ENCODE measurements at regions not wholly inside any gene's neighbourhood (a gene's known extent, or its start where the extent isn't known, plus 50 kb on each side); places are given as distances from the start of the nearest gene placed in this dataset.

DNA sequence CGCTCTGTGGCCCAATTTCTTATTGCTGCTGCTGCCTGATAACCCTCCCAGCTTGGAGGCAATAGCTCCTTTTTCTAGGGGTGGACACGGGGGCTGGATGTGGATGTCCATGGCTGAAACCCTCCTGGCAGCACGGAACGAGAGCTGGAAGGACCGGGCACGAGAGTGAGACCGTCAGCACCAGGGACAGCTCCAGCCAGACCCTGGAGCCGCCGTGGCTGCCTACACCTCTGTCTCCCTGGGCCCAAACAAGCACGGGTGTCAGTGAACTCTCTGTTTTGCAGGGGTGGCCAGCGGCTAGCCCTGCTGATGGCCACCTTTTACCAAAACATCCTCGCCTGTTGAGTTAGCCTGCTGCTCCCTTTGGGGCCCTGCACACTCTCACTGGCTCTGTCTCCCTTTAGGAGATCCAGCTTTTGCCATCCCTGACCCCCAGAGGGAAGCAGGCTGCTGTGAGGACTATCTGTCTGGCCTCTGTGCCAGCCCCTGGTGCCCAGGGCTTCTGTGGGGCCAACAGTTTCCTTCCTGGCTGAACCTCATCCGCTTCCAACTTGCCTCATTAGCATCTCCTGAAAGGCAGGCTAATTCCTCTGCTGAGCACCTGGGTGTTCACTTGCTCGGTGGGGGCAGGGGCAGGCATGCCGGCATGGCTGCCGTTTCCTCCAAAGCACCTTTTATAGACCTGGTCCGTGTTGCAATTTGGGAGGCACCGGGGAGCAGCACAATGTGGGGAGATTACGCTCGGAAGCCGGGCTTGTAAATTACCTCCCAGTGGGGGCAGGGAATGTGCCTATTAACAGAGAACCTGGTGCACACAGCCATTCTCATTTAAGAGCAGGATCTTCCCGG, 118.1 kb downstream of the ENGASE start (continued):
- TF ChIP-seq, protein P1, sequence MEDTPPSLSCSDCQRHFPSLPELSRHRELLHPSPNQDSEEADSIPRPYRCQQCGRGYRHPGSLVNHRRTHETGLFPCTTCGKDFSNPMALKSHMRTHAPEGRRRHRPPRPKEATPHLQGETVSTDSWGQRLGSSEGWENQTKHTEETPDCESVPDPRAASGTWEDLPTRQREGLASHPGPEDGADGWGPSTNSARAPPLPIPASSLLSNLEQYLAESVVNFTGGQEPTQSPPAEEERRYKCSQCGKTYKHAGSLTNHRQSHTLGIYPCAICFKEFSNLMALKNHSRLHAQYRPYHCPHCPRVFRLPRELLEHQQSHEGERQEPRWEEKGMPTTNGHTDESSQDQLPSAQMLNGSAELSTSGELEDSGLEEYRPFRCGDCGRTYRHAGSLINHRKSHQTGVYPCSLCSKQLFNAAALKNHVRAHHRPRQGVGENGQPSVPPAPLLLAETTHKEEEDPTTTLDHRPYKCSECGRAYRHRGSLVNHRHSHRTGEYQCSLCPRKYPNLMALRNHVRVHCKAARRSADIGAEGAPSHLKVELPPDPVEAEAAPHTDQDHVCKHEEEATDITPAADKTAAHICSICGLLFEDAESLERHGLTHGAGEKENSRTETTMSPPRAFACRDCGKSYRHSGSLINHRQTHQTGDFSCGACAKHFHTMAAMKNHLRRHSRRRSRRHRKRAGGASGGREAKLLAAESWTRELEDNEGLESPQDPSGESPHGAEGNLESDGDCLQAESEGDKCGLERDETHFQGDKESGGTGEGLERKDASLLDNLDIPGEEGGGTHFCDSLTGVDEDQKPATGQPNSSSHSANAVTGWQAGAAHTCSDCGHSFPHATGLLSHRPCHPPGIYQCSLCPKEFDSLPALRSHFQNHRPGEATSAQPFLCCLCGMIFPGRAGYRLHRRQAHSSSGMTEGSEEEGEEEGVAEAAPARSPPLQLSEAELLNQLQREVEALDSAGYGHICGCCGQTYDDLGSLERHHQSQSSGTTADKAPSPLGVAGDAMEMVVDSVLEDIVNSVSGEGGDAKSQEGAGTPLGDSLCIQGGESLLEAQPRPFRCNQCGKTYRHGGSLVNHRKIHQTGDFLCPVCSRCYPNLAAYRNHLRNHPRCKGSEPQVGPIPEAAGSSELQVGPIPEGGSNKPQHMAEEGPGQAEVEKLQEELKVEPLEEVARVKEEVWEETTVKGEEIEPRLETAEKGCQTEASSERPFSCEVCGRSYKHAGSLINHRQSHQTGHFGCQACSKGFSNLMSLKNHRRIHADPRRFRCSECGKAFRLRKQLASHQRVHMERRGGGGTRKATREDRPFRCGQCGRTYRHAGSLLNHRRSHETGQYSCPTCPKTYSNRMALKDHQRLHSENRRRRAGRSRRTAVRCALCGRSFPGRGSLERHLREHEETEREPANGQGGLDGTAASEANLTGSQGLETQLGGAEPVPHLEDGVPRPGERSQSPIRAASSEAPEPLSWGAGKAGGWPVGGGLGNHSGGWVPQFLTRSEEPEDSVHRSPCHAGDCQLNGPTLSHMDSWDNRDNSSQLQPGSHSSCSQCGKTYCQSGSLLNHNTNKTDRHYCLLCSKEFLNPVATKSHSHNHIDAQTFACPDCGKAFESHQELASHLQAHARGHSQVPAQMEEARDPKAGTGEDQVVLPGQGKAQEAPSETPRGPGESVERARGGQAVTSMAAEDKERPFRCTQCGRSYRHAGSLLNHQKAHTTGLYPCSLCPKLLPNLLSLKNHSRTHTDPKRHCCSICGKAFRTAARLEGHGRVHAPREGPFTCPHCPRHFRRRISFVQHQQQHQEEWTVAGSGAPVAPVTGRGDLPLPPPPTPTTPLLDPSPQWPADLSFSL (CRISPR knock-in tag; IDR thresholded peaks at IDR 0.05): no peak
- TF ChIP-seq, protein P2, sequence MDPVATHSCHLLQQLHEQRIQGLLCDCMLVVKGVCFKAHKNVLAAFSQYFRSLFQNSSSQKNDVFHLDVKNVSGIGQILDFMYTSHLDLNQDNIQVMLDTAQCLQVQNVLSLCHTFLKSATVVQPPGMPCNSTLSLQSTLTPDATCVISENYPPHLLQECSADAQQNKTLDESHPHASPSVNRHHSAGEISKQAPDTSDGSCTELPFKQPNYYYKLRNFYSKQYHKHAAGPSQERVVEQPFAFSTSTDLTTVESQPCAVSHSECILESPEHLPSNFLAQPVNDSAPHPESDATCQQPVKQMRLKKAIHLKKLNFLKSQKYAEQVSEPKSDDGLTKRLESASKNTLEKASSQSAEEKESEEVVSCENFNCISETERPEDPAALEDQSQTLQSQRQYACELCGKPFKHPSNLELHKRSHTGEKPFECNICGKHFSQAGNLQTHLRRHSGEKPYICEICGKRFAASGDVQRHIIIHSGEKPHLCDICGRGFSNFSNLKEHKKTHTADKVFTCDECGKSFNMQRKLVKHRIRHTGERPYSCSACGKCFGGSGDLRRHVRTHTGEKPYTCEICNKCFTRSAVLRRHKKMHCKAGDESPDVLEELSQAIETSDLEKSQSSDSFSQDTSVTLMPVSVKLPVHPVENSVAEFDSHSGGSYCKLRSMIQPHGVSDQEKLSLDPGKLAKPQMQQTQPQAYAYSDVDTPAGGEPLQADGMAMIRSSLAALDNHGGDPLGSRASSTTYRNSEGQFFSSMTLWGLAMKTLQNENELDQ (CRISPR knock-in tag; IDR thresholded peaks at IDR 0.05; ENCODE audit: borderline replicate concordance): peak; percentile 91
- TF ChIP-seq, protein P3, sequence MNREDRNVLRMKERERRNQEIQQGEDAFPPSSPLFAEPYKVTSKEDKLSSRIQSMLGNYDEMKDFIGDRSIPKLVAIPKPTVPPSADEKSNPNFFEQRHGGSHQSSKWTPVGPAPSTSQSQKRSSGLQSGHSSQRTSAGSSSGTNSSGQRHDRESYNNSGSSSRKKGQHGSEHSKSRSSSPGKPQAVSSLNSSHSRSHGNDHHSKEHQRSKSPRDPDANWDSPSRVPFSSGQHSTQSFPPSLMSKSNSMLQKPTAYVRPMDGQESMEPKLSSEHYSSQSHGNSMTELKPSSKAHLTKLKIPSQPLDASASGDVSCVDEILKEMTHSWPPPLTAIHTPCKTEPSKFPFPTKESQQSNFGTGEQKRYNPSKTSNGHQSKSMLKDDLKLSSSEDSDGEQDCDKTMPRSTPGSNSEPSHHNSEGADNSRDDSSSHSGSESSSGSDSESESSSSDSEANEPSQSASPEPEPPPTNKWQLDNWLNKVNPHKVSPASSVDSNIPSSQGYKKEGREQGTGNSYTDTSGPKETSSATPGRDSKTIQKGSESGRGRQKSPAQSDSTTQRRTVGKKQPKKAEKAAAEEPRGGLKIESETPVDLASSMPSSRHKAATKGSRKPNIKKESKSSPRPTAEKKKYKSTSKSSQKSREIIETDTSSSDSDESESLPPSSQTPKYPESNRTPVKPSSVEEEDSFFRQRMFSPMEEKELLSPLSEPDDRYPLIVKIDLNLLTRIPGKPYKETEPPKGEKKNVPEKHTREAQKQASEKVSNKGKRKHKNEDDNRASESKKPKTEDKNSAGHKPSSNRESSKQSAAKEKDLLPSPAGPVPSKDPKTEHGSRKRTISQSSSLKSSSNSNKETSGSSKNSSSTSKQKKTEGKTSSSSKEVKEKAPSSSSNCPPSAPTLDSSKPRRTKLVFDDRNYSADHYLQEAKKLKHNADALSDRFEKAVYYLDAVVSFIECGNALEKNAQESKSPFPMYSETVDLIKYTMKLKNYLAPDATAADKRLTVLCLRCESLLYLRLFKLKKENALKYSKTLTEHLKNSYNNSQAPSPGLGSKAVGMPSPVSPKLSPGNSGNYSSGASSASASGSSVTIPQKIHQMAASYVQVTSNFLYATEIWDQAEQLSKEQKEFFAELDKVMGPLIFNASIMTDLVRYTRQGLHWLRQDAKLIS (CRISPR knock-in tag; IDR thresholded peaks at IDR 0.05): no peak
- TF ChIP-seq MIER2 (CRISPR knock-in tag; IDR thresholded peaks at IDR 0.05) (peak; percentile 97), GABPB1 (CRISPR knock-in tag; IDR thresholded peaks at IDR 0.05) (peak; percentile 42; the same call in 1 of the 2 replicates), KLF15 (CRISPR knock-in tag; IDR thresholded peaks at IDR 0.05; ENCODE audit: borderline replicate concordance) (peak; percentile 37; the same call in 1 of the 2 replicates), MYC (CRISPR knock-in tag; IDR thresholded peaks at IDR 0.05; ENCODE audit: borderline replicate concordance) (no peak; the same call in 1 of the 2 replicates), ZNF660 (CRISPR knock-in tag; IDR thresholded peaks at IDR 0.05; ENCODE audit: borderline replicate concordance, low read depth) (no peak), RBFOX2 (IDR thresholded peaks at IDR 0.05; ENCODE audit: low read depth, low read length) (no peak)
- TF ChIP-seq, protein P4, sequence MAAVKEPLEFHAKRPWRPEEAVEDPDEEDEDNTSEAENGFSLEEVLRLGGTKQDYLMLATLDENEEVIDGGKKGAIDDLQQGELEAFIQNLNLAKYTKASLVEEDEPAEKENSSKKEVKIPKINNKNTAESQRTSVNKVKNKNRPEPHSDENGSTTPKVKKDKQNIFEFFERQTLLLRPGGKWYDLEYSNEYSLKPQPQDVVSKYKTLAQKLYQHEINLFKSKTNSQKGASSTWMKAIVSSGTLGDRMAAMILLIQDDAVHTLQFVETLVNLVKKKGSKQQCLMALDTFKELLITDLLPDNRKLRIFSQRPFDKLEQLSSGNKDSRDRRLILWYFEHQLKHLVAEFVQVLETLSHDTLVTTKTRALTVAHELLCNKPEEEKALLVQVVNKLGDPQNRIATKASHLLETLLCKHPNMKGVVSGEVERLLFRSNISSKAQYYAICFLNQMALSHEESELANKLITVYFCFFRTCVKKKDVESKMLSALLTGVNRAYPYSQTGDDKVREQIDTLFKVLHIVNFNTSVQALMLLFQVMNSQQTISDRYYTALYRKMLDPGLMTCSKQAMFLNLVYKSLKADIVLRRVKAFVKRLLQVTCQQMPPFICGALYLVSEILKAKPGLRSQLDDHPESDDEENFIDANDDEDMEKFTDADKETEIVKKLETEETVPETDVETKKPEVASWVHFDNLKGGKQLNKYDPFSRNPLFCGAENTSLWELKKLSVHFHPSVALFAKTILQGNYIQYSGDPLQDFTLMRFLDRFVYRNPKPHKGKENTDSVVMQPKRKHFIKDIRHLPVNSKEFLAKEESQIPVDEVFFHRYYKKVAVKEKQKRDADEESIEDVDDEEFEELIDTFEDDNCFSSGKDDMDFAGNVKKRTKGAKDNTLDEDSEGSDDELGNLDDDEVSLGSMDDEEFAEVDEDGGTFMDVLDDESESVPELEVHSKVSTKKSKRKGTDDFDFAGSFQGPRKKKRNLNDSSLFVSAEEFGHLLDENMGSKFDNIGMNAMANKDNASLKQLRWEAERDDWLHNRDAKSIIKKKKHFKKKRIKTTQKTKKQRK (IDR thresholded peaks at IDR 0.05; ENCODE audit: low read length): no peak

Measured in HepG2 (cell line).